ENCODE measurements at regions not wholly inside any gene's neighbourhood (a gene's known extent, or its start where the extent isn't known, plus 50 kb on each side); places are given as distances from the start of the nearest gene placed in this dataset.
"Not testable (repeated sequence)": the region's sequence is repeated elsewhere in the genome, so short reads cannot be mapped to it uniquely, and the experiment has no call there.

DNA sequence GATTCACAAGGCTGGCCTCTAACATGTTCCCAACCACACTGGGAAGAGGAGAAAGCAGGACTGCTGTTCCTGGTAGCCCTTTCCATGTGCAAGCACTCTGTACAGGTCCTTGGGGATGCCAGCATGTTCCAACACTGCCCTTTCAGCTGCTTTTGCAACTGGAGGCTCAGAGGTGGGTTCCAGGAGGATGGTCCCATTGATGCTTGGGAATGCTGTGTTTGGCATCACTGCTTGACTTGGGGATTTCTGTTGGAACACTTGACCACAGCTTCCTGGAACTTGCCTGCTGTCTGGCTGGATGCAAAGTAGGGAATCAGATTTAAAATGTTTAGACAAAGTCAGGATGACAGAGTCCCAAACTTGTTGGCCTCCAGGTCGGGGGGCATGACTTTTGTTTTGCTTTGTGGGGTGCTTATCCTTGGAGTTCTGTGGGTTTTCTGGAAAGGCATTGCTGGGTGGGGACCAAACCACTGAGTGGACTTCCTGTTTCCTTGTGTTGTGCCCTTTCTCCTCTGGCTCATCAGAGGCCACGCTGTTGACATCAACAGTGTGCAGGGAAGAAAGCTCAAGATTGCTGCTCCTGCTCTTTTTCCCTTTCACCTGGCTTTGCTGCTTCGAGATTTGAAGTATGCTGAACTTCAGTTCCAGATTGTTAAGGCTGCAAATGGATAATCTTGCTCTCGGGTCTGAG lies 148.5 kb upstream of the RPS23 start:
- no peak for DNase-seq (ENCODE audit: low read depth in 2 of 2)

DNA sequence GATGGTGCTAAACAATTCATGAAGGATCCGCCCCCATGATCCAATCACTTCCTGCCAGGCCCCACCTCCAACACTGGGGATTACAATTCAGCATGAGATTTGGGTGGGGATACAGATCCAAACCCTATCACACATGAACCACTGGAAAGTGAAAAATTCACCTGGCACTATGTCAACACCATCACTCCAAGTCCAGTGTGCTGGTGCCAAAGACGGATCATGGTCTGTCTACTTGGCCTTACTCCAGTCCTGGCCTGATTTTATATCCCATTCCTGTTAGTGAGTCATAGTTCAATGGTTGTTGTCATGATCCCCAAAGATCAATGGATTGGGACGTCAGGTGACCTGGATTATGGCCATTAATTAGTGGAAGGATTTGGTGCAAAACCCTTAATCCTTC lies 147.4 kb upstream of the RPS23 start:
- no peak for DNase-seq (ENCODE audit: low read depth in 2 of 2)

DNA sequence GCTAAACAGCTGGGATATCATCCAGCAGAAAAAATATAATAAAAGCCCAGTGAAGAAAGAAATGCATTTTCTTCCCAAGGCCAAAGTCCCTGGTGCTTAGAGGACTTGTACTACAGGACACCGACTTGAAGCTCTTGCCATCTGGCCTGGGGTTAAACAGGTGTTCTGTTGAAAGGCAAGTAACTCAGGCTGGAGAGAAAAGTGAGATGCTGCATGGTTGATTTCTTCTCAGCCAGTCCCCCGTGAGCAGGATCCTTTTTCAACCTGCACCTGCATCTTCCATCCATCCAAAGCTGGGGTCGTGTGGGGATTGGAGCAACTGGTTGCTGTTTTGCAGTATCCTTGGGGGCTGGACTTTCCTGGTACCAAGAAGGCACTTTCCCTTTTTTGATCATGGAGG lies 146.1 kb upstream of the RPS23 start:
- DNase-seq (ENCODE audit: low read depth in 2 of 2), result no peak

DNA sequence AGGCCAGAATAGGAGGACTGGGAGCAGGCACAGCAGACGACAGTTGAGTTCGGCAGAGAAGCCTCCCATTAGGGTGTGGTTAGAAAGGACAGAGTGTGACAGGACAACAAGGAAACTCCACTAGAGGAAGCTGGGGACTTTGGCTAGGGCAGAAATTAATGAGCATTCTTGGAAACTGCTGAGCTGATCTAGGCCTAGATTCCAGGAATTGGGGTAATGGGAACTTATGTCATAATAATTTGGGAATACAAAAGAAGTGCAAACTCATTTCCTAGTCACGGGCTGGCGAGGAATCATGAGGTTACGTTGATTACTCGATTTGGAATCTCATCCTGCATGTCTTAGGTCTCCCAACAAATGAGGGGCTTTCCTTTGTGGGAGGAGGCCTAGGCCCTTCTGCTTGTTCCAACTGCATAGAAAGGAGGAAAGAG lies 144.6 kb upstream of the RPS23 start:
- no peak for DNase-seq (ENCODE audit: low read depth in 2 of 2)

DNA sequence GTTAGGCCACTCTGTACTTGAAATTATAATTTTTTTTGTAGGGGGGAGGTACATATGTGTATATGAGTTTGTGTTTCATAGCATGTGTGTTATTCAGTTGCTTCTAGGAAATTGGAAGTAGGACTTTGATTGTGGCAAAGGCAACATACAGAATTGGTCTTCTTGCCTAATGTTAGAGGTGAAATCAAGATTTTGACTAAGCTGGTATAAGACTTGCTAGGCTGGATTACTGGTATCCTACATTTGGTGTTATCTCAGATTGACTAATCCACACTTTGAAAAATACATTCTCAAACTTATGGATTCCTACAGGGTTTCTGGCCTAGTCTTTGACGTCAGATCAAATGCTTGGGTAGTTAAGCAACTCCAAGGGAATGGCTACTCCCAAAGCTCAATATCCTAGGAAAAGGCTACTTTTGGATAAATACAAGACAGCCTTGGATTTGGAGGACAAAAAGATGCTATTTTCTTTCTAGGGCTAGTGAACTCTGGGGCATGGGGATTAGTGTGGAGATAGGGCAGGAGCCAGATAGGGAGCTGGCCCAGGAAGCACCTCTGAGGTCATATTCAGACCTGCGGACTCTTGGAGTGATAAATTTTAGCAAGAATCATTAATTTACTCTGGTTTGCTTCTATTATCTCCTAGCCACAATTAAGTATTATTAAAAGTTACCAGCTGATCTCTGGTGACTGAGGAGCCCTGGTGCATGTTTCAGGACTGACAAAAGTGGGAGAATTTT lies 144.0 kb upstream of the RPS23 start:
- no peak for DNase-seq (ENCODE audit: low read depth in 2 of 2)

DNA sequence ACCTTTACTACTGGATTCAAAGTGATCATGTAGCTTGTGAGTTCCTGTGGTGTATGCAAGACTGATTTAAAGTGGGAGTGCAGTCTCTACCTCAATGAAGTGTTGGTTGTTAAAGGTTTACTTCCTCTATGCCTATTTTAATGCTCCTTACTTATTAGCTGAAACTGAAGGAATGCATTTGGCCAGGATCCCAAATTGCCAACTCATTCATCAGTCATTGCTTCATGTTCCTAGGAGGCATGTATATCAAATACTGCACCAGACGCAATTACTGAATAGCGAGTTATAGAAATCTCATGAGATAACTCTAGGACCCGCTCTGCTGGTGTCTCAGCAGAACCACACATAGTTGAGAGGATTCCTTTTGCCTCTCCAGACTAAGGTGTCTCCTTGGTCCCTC lies 143.0 kb upstream of the RPS23 start:
- no peak for DNase-seq (ENCODE audit: low read depth in 2 of 2)

DNA sequence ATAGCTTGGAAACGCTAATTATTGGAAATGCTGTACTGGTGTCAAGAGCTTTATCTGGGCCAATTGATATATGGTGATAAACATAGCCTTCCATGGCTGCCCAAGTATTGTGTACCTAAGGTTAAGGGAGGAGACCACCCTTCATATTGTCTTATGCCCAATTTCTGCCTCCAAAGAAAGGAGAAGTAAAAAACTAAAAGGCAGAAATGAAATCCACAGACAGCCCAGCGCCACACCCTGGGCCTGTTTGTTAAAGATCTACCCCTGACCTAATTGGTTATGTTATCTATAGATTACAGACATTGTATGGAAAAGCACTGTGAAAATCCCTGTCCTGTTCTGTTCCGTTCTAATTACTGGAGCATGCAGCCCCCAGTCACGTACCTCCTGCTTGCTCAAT lies 142.4 kb upstream of the RPS23 start:
- DNase-seq (ENCODE audit: low read depth in 2 of 2), result not testable (repeated sequence)

DNA sequence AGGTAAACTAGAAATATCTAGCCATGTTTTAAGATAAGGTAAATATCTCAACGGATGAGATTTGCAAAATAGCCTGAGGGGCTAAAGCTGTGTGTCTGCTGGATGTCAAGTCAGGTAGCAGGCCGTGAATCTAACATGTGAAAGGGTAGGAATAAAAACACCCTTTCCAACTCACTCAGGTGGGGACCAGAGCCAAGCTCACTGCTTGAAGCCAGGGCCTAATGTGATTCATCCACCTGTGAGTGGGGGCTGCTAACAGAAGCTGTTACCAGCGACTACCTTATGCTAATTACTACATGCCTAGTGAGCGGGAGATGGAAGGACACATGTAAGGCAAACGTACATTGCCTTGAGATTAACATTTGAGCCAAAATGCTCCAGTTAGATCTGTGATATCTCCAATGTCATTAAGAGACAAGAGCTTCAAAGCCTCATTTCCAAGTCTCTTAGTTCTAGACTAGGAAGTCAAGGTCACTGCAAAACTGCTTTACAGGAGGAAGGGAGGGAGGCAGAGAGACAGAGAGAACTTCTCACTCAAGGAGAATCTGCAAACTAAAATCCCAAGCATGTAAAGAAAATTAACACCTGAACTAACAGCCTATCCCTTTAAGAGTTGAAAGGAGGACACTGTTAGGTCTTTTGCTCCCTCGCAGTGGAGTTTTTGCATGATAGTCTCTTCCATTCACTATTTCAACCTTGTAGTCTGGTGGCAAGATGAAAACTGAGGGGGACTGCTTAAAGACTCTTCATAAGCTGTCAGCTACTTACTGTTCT lies 141.6 kb upstream of the RPS23 start:
- DNase-seq (ENCODE audit: low read depth in 2 of 2), result no peak

DNA sequence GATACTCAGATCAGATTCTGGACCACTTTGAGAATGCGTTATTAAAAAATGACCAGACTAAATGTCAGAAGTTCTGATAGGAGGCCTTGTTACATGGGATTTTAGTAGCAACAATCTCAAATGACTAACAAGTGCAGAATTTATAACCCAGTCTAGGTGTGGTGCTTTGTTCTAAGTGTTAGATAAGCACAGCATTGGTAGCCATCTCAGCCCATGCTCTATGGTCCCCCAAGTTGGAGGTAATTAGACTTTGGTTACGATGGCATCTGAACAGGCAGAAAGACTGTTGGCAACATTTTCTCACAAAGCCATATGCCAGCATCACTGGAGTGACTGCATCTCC lies 140.4 kb upstream of the RPS23 start:
- DNase-seq (ENCODE audit: low read depth in 2 of 2), result no peak

DNA sequence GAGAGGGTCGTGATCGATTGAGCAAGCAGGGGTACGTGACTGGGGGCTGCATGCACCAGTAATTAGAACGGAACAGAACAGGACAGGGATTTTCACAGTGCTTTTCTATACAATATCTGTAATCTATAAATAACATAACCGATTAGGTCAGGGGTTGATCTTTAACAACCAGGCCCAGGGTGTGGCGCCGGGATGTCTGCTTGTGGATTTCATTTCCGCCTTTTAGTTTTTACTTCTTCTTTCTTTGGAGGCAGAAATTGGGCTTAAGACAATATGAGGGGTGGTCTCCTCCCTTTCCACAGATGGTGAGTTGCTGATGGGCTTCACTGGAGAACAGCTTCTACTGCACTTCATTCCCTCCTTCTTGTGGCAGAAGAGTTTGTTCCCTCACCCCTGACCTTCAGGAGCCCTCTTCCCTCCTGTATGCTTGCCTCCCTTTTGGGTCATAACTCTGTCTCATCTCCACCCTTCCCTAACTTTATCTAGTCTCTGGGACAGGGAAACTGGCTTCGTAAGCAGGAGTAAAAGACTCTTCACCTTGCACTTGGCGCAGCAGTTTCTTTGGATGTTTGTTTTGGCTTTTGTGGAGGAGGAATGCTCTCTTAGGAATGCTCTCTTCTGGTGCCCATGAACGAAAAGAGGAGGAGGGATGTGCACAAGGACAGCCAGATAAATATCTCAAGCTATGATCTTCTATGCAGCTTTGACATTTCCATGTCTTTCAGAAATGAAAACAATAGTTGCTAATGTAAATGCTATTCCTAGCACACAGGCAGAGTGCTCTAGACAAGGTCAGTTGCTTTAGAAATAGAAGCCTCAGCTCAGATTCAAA lies 139.8 kb upstream of the RPS23 start:
- DNase-seq (ENCODE audit: low read depth in 2 of 2), result no peak

DNA sequence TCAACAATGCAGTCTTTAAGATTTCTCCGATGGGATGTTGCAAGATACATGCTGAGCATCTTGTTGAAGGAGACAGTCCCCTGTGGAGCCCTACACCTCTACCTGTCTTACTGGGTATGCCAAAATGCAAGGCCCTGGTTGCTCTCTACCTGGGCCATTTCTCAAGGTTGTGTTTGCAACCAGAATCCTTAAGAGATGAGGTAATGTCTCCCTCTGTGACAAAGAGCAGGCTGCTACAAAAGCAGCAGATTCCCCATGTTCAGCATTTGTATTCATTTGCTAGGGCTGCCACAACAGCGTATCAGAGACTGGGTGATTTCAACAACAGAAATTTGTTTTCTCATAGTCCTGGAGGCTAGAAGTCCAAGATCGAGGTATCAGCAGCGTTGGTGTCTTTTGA lies 138.4 kb upstream of the RPS23 start:
- DNase-seq (ENCODE audit: low read depth in 2 of 2), result no peak

DNA sequence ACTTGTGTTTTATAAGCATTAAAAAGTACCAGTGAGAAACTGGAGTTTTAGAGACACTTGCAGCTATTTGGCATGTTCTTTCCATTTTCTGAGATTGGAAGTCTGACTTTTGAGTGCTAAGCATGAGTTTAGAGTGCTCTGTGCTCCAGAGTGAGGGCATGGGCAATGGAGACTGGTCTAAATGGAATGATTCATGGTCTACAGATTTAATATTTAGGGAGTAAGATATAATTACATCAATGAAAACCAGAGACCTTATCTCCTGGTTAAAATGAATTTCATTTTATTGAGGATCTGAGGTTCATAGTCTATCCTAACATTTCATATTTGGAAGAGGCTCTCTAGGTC lies 135.9 kb upstream of the RPS23 start:
- DNase-seq (ENCODE audit: low read depth in 2 of 2), result no peak

DNA sequence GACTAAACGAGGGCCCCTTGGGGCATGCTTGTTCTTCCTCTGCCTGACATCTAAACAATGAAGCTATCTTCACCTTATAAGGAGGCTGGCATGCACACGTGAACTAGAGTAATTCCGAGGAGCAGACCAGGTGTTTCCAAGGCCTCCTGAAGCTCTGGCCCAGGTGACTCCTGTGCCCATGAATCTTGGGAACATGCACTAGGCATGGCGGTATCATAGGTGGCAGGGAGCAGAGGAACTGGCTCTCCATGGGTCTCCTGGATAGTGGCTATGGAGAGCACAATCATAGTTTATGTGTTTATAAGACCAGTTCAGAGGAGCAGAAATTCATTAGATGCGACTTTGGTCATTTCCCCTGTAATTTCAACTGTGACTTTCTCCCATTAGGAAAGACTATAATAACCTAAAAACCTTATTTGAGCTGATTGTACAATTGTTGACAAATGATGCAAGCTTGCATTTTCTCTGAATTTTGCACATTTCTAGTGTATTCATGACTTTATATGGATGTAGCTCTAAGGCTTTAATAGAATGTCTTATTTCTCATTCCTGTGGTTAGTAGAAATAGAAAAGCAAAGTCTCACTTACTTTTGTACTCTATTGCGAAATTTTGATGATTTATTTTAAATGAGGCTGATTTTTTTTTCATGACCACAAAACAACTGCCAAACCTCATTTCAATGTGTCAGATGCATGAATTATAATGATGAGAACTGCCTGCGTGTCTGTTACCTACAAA lies 135.3 kb upstream of the RPS23 start:
- DNase-seq (ENCODE audit: low read depth in 2 of 2), result no peak

DNA sequence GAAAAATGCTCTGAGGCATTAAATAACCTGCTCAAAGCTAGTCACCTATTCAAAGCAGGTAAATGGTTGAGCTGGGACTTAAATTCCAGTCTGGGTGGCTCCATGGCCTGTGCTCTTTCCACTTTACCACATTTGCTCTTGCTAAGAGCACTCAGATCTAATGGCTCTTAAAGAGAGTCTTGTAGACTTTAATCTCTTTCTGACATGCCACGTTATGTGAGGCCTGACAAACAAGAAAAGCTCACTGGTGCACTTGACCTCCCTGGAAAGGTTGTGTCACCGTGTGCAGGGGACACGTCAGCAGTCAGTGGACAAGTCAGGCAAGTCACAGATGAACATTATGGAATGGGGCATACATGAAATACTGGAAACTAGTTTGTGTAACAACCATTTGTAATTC lies 129.9 kb upstream of the RPS23 start:
- DNase-seq (ENCODE audit: low read depth in 2 of 2), result no peak

DNA sequence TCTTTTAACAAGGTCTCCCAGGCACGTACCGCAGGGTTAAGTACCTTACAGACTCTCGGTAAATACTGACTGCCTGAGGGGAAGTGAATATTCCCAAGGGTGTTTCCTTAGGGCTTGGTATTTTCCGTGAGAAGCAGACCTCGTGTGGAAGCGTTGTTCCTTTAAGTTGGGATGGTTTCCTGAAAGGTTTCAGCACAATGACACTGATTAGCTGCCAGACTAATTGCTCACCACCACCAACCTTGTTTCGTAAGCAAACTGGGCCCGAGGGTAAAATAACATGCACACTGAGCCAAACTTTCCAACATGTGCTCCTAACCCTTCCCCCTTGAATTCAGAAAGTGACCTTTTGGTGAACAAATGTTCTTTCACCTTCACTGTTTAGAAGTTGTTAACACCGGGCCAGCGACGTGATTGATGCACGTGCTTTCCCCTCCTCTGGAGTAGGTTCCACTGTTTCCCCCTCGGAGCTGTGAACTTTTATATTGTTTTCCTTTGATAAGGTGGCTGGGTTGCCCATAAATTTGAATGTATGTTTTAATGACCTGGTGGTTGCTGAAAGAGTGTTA lies 128.1 kb upstream of the RPS23 start:
- no peak for DNase-seq (ENCODE audit: low read depth in 2 of 2)

DNA sequence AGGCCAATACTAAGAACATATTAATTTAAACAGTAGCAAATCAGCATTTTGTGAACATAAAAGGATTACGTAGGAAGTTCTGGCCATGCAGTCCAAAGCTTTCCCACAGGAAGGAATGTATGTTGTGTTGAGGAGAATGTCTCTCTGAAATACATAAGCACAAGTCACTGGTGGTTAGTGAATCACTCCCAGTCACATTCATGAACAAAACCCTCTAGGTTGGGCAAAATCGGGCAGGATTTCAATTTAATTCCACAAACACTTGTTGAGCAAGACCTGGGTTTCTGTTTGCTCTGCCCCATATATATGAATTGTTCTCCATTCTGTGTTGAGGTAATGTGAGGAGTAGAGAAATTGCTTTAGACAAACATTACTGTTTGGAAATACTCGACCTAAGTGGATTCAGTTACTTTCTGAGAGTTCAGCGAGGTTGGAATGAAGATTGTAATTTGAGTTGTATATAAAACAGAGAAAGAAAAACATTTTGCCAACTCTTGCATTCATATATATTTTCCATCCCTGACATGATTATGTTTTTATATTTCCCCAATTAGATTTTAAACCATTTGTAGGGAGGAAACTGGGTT lies 127.6 kb upstream of the RPS23 start:
- no peak for DNase-seq (ENCODE audit: low read depth in 2 of 2)

DNA sequence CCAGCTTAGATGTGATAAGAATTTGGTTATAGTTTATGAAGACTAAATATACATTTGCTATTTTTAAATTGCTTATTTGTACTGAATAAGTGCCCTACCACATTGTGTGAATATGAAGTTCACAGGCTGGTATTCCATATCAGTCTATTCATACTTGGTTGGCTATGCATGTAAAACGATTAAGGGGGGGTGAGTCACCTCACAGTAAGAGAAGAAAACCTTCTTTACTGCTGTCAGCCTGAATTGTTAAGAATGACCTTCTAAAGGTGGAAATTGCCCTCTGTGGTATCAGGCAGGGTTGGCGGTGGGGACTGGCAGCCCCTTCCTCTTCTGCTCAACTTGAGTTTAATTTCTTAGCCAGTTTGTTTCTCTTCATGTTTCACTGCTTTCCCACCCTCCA lies 127.0 kb upstream of the RPS23 start:
- no peak for DNase-seq (ENCODE audit: low read depth in 2 of 2)

DNA sequence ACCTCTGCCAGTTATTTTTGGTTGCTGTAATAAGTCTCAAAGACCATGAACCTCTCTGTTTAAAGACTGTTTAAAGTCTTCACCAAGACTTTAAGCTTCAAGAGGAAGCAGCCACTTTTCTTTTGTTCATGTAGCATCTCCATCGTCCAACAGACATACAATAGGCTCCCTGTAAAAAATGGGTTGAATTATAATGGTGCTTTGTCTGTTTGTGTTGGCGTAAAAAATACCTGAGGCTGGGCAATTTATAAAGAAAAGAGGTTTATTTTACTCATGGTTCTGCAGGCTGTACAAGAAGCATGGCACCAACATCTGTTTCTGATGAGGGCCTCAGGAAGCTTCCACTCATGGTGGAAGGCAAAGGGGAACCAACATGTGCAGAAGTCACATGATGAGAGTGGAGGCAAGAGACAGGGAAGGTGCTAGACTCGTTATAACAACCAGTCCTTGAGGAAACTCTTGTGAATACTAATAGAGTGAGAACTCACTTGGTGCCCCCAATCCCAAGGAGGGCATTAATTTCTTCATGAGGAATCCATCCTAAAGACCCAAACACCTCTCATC lies 126.3 kb upstream of the RPS23 start:
- DNase-seq (ENCODE audit: low read depth in 2 of 2), result no peak

DNA sequence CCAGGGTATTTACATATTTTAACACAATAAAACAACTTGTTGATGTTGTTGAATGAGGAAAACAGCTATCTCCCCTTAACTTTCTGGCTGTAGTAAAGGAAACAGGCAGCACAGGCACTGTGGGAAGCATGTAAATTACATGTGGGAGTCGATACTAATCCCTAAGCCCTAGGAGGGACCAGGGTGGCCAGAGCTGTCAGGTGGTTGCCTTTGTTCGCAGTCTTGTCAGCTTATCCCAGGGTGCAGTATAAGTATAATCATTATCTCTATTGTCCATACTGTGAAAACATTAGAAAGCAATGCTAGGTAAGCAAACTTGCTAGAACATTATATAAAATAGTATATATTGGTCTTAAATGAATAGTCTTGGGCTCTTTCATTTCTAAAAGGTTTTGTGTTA lies 125.6 kb upstream of the RPS23 start:
- DNase-seq (ENCODE audit: low read depth in 2 of 2), result no peak

DNA sequence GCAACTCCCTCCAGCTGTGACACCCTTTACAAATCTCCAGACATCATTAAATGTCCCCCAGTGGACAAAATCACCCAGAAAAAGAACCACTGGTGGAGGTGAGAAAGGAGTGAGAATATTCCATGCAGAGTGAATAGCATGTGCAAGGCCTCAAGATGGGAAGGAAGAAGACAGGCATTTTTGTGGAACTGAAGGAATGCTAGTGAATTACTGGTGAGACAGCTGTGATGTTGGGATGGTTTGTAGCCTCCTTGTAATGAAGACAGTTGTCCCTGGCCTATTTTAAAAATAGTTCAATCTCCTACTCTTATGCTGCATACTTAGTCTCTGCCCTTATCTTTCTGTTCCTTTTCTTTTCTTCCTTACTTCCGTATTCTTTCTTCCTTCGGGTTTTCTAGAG lies 124.9 kb upstream of the RPS23 start:
- DNase-seq (ENCODE audit: low read depth in 2 of 2), result no peak
